GM18907 (cell line): ENCODE measurements at regions not wholly inside any gene's neighbourhood (a gene's known extent, or its start where the extent isn't known, plus 50 kb on each side); places are given as distances from the start of the nearest gene placed in this dataset.
"Not testable (repeated sequence)": the region's sequence is repeated elsewhere in the genome, so short reads cannot be mapped to it uniquely, and the experiment has no call there.

Experiments
- ATAC-seq: cut with Tn5 transposase; IDR thresholded peaks from one replicate; pipeline ENCODE4 v1.9.1; 2021; ENCODE audit warnings: mild to moderate bottlenecking, moderate library complexity; ENCODE audit not compliant: unreplicated experiment

GRCh38 chr20:26134606-26135005, 438.0 kb upstream of the ZNF337 start:
- no peak for ATAC-seq

- not testable (repeated sequence) for ATAC-seq
Measured at GRCh38 chr20:26133794-26134193, 437.1 kb upstream of the ZNF337 start.

GRCh38 chr20:26120920-26121319, 424.3 kb upstream of the ZNF337 start:
- ATAC-seq: not testable (repeated sequence)

- ATAC-seq: not testable (repeated sequence)
Measured at GRCh38 chr20:26094498-26094897, 397.8 kb upstream of the ZNF337 start.

GRCh38 chr20:26091921-26092320, 395.3 kb upstream of the ZNF337 start:
- ATAC-seq: not testable (repeated sequence)

GRCh38 chr20:26086195-26086594, 389.5 kb upstream of the ZNF337 start:
- ATAC-seq: not testable (repeated sequence)

- ATAC-seq: not testable (repeated sequence)
Measured at GRCh38 chr20:26073972-26074371, 377.3 kb upstream of the ZNF337 start.

GRCh38 chr20:26059324-26059723, 362.7 kb upstream of the ZNF337 start:
- ATAC-seq: not testable (repeated sequence)

DNA sequence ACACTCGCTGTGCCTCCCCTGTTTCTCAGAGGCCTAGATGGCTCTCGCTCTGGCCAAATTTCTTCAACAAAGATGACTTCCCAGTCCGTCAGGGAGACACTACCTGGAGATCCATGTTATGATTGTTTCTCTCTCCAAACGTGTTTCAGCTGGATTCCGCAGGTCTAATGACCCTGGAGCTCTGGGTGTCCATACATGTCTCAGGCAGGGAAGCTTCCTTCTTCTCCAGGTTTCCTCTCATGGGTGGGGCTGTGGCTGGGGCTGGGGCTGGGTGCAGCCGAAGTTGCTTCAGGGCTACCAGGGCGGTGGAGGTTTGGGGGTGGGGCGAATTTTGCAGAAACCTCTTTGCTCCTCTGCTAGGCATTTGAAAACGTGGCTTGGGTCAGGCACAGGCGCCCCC, 361.8 kb upstream of the ZNF337 start:
- not testable (repeated sequence) for ATAC-seq

DNA sequence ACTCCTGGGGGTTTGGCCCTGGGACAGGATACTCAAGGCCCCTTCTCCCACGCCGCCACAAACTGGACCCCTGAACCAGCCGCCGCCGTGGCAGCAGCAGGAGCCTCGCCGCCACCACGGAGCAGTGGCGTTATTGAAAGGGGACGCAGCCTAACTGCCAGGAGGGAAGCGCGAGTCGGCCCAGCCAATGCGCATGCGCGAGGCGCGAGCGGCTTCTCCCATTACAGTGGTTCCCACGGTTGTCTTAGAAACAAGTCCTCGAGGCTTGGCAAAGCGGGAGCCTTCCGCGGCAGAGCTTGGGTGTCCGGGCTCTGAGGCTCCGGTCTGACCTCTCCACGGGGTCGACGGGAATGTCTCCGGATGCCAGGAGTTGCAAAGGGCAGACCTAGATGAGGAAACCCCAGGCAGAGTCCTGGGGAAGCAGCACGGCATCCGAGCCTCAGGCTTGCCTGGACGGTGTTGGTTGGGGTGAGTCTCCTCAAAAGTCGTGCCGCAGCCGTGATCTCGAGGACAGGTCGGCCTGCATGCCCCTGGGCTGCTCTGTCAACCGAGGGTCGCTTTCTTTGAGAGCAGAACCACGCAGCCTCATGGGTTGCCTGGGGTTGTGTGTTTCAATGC, 360.6 kb upstream of the ZNF337 start:
- not testable (repeated sequence) for ATAC-seq

DNA sequence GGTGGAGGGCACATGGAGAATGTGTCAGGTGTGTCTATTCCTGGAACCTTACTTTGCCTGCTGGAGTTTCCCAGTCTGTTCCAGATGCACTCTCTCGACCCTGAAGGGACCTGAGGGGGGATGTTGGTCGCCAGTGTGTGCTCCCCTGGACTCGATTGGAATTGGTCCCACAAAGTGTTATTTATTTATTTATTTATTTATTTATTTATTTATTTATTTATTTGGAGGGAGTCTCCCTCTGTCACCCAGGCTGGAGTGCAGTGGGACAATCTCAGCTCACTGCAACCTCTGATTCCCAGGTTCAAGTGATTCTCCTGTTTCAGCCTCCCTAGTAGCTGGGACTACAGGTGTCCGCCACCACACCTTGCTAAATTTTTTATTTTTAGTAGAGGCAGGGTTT, 329.1 kb upstream of the ZNF337 start:
- ATAC-seq: not testable (repeated sequence)

GRCh38 chr20:26010942-26011276, 314.3 kb upstream of the ZNF337 start:
- ATAC-seq: not testable (repeated sequence)

DNA sequence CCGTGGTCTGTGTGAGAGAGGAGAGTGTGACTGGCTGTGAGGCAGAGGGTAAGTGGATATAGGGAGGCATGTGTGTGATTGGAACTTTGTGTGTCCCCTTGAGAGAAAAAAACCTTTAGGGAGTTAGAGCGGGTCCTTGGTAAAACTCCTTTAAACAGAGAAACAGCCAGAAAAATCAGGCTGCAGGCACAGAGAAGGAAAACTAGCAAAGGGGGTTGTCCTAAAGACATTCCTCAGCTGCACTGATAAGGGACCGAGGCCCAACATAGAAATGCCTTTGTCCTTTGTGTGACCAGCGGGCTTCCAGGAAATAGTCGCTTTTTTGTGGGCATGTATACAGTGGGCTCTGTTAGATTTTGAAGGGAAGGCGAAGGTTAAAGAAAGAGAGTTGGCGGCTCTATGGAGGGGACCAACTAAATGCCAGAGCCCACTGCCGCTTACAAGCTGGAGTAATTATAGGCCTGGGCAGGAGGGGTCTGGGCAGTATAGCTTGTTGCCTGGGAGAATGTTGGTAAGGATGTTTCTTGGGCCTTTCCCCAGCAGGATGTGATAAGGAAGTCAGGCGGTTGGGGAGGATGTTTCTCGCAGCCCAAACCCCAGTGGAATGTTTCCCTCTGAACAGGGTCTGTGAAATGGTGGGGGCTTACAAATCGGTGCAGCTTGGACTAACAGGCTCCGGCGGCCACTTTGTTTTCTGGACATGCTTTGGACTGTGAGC, 313.7 kb upstream of the ZNF337 start:
- ATAC-seq: not testable (repeated sequence)

GRCh38 chr20:26009402-26010223, 313.0 kb upstream of the ZNF337 start:
- ATAC-seq: not testable (repeated sequence)

- ATAC-seq: not testable (repeated sequence)
Measured at GRCh38 chr20:26008026-26008425, 311.4 kb upstream of the ZNF337 start.

DNA sequence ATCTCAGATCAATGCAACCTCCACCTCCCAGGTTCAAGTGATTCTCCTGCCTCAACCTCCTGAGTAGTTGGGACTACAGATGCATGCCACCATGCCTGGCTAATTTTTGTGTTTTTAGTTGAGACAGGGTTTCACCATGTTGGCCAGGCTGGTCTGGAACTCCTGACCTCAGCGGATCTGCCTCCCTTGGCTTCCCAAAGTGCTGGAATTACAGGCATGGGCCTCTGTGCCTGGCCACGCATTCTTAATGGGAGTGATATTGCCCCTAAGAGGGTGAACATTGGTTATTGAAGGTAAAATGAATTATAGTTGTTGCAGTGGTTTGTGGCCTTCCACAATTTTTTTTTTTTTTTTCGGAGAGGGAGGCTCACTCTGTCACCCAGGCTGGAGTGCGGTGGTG, 309.5 kb upstream of the ZNF337 start:
- ATAC-seq: not testable (repeated sequence)

GRCh38 chr20:26003959-26004358, 307.3 kb upstream of the ZNF337 start:
- not testable (repeated sequence) for ATAC-seq

- ATAC-seq: not testable (repeated sequence)
Measured at GRCh38 chr20:25997367-25998038, 300.9 kb upstream of the ZNF337 start.

DNA sequence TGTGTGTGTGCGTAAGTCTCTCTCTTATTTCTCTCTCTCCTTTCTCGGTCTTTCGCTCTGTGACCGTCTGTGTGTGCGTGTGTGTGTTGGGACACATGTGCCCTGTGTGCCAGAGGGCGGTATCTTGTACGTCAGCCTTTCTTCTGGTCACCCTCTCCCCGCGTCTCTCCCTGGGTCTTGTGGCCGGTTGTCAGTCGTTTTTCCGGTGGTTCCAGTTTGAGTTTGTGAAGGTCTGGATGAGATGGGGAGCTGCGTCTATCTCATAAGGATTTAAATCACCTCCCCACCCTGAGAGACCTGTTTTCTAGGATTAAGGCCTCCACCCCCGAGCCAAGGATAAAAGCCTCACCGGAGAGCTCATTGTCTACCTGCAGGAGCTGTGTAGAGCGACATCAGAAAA, 295.5 kb upstream of the ZNF337 start:
- ATAC-seq: no peak

DNA sequence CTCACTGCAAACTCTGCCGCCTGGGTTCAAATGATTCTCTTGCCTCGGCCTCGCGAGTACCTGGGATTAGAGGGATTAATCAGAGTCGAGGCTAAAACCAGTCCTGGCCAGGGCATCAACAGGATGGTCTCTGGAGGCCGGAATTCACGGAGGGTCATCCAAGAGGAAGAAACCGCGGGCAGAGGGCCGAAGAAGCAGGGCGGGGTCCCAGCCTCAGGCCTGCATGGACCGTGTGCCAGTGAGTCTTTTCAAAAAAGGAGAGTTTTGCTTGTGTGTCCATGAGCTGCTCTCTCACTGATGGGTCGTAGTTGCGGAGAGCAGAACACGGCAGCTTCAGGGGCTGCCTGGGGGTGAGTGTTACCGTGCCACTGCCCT, 295.1 kb upstream of the ZNF337 start:
- no peak for ATAC-seq
